Panc1 (cell line): ENCODE measurements at regions not wholly inside any gene's neighbourhood (a gene's known extent, or its start where the extent isn't known, plus 50 kb on each side); places are given as distances from the start of the nearest gene placed in this dataset.

Experiments
- ATAC-seq: fragments of 200-7000 bp; cut with Tn5 transposase; 2 replicates; pipeline ENCODE4 v1.9.1; 2020; ENCODE audit warnings: mild to moderate bottlenecking, moderate library complexity
- BruUV-seq: library from RNA; stranded (reverse); fragments of 400-500 nt; replicated peaks from 2 replicates; lab custom pipeline; 2021; lab: Mats Ljungman, UMichigan
- CTCF ChIA-PET: fragments of 300-600 bp; sonication (Branson Sonifier 250); formaldehyde crosslinking; loops from one replicate; lab custom pipeline; 2022; ENCODE audit warnings: antibody characterized with exemption; lab: Charles Lee
- POLR2A ChIA-PET: fragments of 300-600 bp; sonication (Branson Sonifier 250); formaldehyde crosslinking; loops from one replicate; lab custom pipeline; 2022; ENCODE audit warnings: antibody characterized with exemption; lab: Charles Lee
- DNase-seq: peaks from one replicate; pipeline ENCODE4 v3.0.0-alpha.2; 2010; ENCODE audit warnings: low read depth, low spot score
- H3K27ac ChIP-seq: 2 replicates; pipeline ENCODE4 v1.5.1; 2011; ENCODE audit warnings: mild to moderate bottlenecking, low read length, inconsistent platforms
- H3K27me3 ChIP-seq: fragments of 200-500 bp; sonication (Bioruptor generic); 2 replicates; pipeline ENCODE4 v1.6.0; 2014; ENCODE audit warnings: low read length, inconsistent platforms; ENCODE audit not compliant: control insufficient read depth, insufficient read depth
- H3K36me3 ChIP-seq: fragments of 200-500 bp; sonication (Bioruptor generic); 2 replicates; pipeline ENCODE4 v1.5.1; 2014; ENCODE audit warnings: inconsistent platforms, mild to moderate bottlenecking, low read length, moderate library complexity; ENCODE audit not compliant: control insufficient read depth, insufficient read depth
- H3K4me1 ChIP-seq: 2 replicates; pipeline ENCODE4 v1.5.1; 2011; ENCODE audit warnings: inconsistent platforms, mild to moderate bottlenecking, low read length, moderate library complexity; ENCODE audit not compliant: control insufficient read depth, insufficient read depth
- H3K4me3 ChIP-seq, 2 experiments: 2 replicates each; pipeline ENCODE4 v1.5.1; 2011 to 2012; ENCODE audit warnings: low read depth in 2 of 2, low read length in 2 of 2, mild to moderate bottlenecking in 2 of 2, inconsistent platforms in 1 of 2, moderate library complexity in 1 of 2
- H3K9me3 ChIP-seq: fragments of 200-500 bp; sonication (Bioruptor generic); 2 replicates; pipeline ENCODE4 v1.5.1; 2014; ENCODE audit warnings: low read depth, mild to moderate bottlenecking, inconsistent platforms, low read length, moderate library complexity; ENCODE audit not compliant: control insufficient read depth, insufficient read depth
- CTCF ChIP-seq: fragments of 450-650 bp; IDR thresholded peaks from 2 replicates; pipeline ENCODE4 v1.5.1; 2017; ENCODE audit warnings: mild to moderate bottlenecking
- POLR2AphosphoS5 ChIP-seq: IDR thresholded peaks from 2 replicates; pipeline ENCODE4 v1.6.1; 2012; ENCODE audit warnings: mild to moderate bottlenecking, low read depth, low read length, moderate library complexity
- REST ChIP-seq, 2 experiments: IDR thresholded peaks; 2 replicates each; pipeline ENCODE4 v1.6.1; 2011 to 2012; ENCODE audit warnings: low read depth in 2 of 2, control low read depth in 1 of 2, low read length in 1 of 2, mild to moderate bottlenecking in 1 of 2, moderate library complexity in 1 of 2; ENCODE audit not compliant: insufficient read depth in 1 of 2
- SIN3A ChIP-seq: IDR thresholded peaks from 2 replicates; pipeline ENCODE4 v1.6.1; 2012; ENCODE audit warnings: low read depth, mild to moderate bottlenecking, low read length, moderate library complexity, borderline replicate concordance; ENCODE audit not compliant: insufficient read depth
- TCF7L2 ChIP-seq: IDR thresholded peaks from 2 replicates; pipeline ENCODE4 v1.6.1; 2011; ENCODE audit warnings: mild to moderate bottlenecking, low read depth, low read length, inconsistent platforms
- in situ Hi-C: cut with HindIII; loops from 2 replicates; pipeline ENCODE4 v1.10.0; 2016; ENCODE audit warnings: low sequenced_read_pairs, low pct_unique_long_range_greater_than_20kb
- intact Hi-C: fragments of 100-400 bp; cut with micrococcal nuclease; formaldehyde crosslinking; loops from one replicate; pipeline ENCODE4 v1.10.0; 2022; ENCODE audit not compliant: unreplicated experiment

- no peaks in the 10 kb centered on the region for H3K4me1 ChIP-seq
- no peaks in the 10 kb centered on the region for H3K9me3 ChIP-seq
- BruUV-seq: no TSS peak
- H3K27ac ChIP-seq: no peak overlapping the region
- ChIA-PET POLR2A (no interaction called here), CTCF (no interaction called here)
- TF ChIP-seq TCF7L2 (no peak), POLR2AphosphoS5 (no peak), REST (IDR thresholded peaks at IDR 0.05; ENCODE audit: insufficient read depth in 1 of 2, low read depth in 2 of 2, low read length in 1 of 2) (no peak), CTCF (no peak)
- intact Hi-C loops: no loop called here
- in situ Hi-C loops: no loop called here
- H3K27me3 ChIP-seq: no peaks in the 10 kb centered on the region
- ATAC-seq (no peak), DNase-seq (no peak)
- no peaks in the 10 kb centered on the region for H3K36me3 ChIP-seq
- H3K4me3 ChIP-seq: no peak overlapping the region
These were observed 98.4 kb downstream of the CNTN3 start for GRCh38 chr3:74516019-74516418.

GRCh38 chr3:74515451-74515850 is 99.0 kb downstream of the CNTN3 start:
- ChIA-PET CTCF (no interaction called here), POLR2A (no interaction called here)
- in situ Hi-C loops (no loop called here), intact Hi-C loops (no loop called here)
- no TSS peak for BruUV-seq
- no peak for DNase-seq
- Histone ChIP-seq H3K9me3 (no peaks in the 10 kb centered on the region), H3K27me3 (no peaks in the 10 kb centered on the region), H3K4me1 (no peaks in the 10 kb centered on the region), H3K36me3 (no peaks in the 10 kb centered on the region), H3K4me3 (no peak overlapping the region), H3K27ac (no peak overlapping the region)
- TF ChIP-seq TCF7L2 (no peak), POLR2AphosphoS5 (no peak), REST (IDR thresholded peaks at IDR 0.05; ENCODE audit: insufficient read depth in 1 of 2, low read depth in 2 of 2, low read length in 1 of 2) (no peak), CTCF (no peak), SIN3A (no peak)
- no peak for ATAC-seq
